BLaER1 (cell line): ENCODE measurements at regions not wholly inside any gene's neighbourhood (a gene's known extent, or its start where the extent isn't known, plus 50 kb on each side); places are given as distances from the start of the nearest gene placed in this dataset.

ENCODE experiments used
- H3K27ac ChIP-seq: shearing (Covaris generic); formaldehyde crosslinking; 2 replicates; pipeline ENCODE4 v1.8.1; 2022
- H3K27me3 ChIP-seq: shearing (Covaris generic); formaldehyde crosslinking; 2 replicates; pipeline ENCODE4 v1.8.1; 2022
- H3K36me3 ChIP-seq: shearing (Covaris generic); formaldehyde crosslinking; 2 replicates; pipeline ENCODE4 v1.8.1; 2022
- H3K4me1 ChIP-seq: shearing (Covaris generic); formaldehyde crosslinking; 2 replicates; pipeline ENCODE4 v1.8.1; 2022
- H3K4me2 ChIP-seq: shearing (Covaris generic); formaldehyde crosslinking; 2 replicates; pipeline ENCODE4 v1.8.1; 2022
- H3K4me3 ChIP-seq: shearing (Covaris generic); formaldehyde crosslinking; 2 replicates; pipeline ENCODE4 v1.8.1; 2022
- H3K9ac ChIP-seq: shearing (Covaris generic); formaldehyde crosslinking; 2 replicates; pipeline ENCODE4 v1.8.1; 2022
- H3K9me3 ChIP-seq: shearing (Covaris generic); formaldehyde crosslinking; 2 replicates; pipeline ENCODE4 v1.8.1; 2022
- H4K20me1 ChIP-seq: shearing (Covaris generic); formaldehyde crosslinking; 2 replicates; pipeline ENCODE4 v1.8.1; 2022
- Cebpa-rat ChIP-seq: shearing (Covaris generic); IDR thresholded peaks from 2 replicates; pipeline ENCODE4 v1.8.1; 2022

DNA sequence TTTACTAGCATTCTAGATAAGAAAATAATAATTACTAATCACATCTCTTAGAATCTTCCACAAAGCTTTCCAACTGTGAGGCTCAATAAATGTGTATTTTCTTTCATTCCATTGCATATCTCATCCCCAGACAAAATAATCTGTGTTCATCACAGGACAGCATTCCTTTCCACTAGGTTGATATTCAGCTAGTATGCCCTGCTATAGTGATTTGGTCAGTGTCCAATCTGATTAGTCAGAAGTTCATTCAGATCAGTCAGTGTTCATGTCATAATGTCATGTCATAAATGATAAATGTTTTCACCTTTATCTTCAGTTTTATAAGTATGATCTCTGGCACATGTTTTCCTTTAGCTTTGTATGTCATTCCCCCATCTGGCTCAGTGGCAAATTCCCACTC is 611.4 kb downstream of the KCTD8 start:
- Histone ChIP-seq H3K9me3 (no peaks in the 10 kb centered on the region), H3K4me3 (no peak overlapping the region), H3K27ac (no peak overlapping the region), H4K20me1 (no peaks in the 10 kb centered on the region), H3K4me2 (no peak overlapping the region), H3K27me3 (no peaks in the 10 kb centered on the region), H3K4me1 (no peaks in the 10 kb centered on the region), H3K36me3 (no peaks in the 10 kb centered on the region), H3K9ac (no peak overlapping the region)
- no peak for TF ChIP-seq Cebpa-rat

DNA sequence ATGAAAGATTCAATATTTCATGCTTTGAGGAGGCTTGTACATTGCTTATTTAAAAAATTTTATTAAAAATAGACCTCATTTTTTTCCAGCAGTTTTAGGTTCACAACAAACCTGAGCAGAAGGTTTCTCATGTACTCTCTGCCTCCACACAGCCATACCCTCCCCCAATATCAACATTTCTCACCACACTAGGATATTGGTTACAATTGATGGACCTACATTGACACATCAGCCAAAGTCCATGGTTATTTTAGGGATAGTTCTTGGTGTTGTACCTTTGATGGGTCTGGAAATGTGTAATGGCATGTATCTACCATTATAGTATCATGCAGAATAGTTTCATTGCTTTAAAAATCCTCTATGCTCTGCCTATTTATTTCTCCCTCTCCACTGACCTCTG is 611.0 kb downstream of the KCTD8 start:
- TF ChIP-seq Cebpa-rat: no peak
- Histone ChIP-seq H3K27me3 (no peaks in the 10 kb centered on the region), H3K4me2 (no peak overlapping the region)

DNA sequence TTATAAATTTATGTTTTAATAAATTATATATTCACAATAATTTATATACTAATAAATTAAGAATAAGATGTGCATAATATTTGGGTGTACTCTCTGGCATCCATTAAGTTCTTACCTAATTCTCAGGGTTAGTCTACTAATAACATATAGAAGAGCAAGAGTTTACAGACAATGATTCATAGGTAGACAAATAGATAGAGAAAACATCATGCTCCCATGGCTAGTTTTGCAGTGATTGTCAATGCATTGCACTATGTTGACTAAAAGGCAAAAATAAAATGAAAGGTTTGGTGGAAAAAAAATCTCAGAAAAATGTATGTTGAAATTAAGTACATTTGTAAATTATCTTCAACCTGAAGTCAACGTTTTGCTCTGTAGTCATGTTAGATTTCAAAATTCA is 606.0 kb downstream of the KCTD8 start:
- no peaks in the 10 kb centered on the region for H3K27me3 ChIP-seq
- no peaks in the 10 kb centered on the region for H3K4me1 ChIP-seq
- no peak overlapping the region for H3K9ac ChIP-seq
- H3K27ac ChIP-seq: no peak overlapping the region
- H3K4me3 ChIP-seq: no peak overlapping the region
- no peak overlapping the region for H3K4me2 ChIP-seq
- no peaks in the 10 kb centered on the region for H3K36me3 ChIP-seq
- peaks cover 7% of the 10 kb centered on the region; the same call in 1 of the 2 replicates for H3K9me3 ChIP-seq
- no peaks in the 10 kb centered on the region for H4K20me1 ChIP-seq
- TF ChIP-seq Cebpa-rat: no peak

More for the DNA sequence above, 611.0 kb downstream of the KCTD8 start:
- Histone ChIP-seq H3K4me3 (no peak overlapping the region), H4K20me1 (no peaks in the 10 kb centered on the region), H3K27ac (no peak overlapping the region), H3K4me1 (no peaks in the 10 kb centered on the region), H3K9ac (no peak overlapping the region), H3K36me3 (no peaks in the 10 kb centered on the region), H3K9me3 (no peaks in the 10 kb centered on the region)

DNA sequence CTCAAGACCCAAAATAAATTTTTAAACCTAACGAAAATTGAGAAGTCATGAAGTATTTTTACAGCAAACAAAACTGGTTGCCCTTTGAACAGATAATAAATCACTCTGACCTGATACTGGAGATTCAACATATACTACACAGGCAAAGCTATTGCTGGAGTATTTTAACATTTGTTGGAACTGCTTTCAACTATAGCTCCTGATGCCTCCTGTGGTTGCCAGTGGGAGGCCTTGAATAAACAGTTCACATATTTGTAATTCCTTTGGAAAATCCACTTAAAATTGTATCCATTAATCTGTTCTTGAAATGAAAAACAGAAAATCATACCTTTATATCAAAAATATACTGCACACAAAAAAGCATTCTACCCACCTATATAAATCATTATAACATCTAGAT is 605.1 kb downstream of the KCTD8 start:
- Histone ChIP-seq H3K36me3 (no peaks in the 10 kb centered on the region), H3K4me3 (no peak overlapping the region), H3K4me2 (no peak overlapping the region), H3K27ac (no peak overlapping the region), H3K27me3 (no peaks in the 10 kb centered on the region), H3K9me3 (peaks cover 7% of the 10 kb centered on the region; the same call in 1 of the 2 replicates), H3K9ac (no peak overlapping the region), H4K20me1 (no peaks in the 10 kb centered on the region), H3K4me1 (no peaks in the 10 kb centered on the region)
- TF ChIP-seq Cebpa-rat: no peak

DNA sequence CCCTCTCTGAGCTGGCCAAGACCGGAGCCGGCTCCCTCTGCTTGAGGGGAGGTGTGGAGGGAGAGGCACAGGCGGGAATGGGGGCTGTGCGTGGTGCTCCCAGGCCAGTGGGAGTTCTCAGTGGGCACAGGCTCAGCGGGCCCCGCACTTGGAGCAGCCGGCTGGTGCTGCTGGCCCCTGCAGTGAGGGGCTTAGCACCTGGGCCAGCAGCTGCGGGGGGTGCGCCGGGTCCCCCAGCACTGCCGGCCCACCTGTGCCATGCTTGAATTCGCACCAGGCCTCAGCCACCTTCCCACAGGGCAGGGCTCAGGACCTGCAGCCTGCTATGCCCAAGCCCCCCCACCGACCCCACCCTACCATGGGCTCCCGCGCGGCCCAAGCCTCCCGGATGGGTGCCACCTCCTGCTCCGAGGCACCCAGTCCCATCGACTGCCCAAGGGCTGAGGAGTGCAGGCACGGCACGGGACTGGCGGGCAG is 602.5 kb downstream of the KCTD8 start:
- Histone ChIP-seq H3K27me3 (no peaks in the 10 kb centered on the region), H4K20me1 (no peaks in the 10 kb centered on the region), H3K9ac (no peak overlapping the region), H3K4me3 (no peak overlapping the region), H3K4me2 (no peak overlapping the region), H3K27ac (no peak overlapping the region), H3K9me3 (peaks cover 7% of the 10 kb centered on the region; the same call in 1 of the 2 replicates), H3K36me3 (no peaks in the 10 kb centered on the region), H3K4me1 (no peaks in the 10 kb centered on the region)
- no peak for TF ChIP-seq Cebpa-rat

DNA sequence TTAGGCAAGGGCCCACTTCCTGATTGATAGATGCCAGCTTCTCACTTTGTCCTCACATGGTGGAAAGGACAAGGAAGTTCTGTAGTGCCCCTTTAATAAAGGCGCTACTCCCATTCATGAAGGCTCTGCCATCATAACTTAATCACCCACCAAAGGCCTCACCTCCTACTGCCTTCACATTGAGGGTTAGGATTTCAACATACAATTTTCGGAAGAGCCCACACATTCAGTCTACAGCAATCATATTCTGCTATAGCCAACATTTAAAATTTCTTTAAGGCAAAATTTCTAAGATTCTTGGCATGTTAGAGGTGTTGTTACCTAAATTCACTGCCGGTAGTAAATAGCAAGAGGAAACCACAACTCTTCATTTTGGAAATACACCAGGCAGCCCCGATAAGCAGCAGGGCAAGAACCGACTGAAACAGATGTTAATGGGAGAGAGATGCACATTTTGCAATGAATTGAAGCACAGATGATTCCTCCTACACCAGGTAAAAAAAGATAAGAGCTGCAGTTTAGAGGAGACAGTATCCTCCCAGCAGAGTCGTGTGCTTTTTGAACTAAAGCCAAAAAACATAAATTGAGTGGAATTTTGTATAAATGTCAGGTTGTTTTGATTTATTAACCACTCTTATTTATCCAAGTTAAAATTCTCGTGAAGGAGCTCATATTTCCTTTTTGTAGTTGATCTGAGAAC is 594.9 kb downstream of the KCTD8 start:
- Histone ChIP-seq H3K36me3 (no peaks in the 10 kb centered on the region), H3K4me1 (no peaks in the 10 kb centered on the region), H3K27ac (no peak overlapping the region), H4K20me1 (no peaks in the 10 kb centered on the region), H3K27me3 (no peaks in the 10 kb centered on the region), H3K9me3 (no peaks in the 10 kb centered on the region), H3K4me2 (no peak overlapping the region), H3K4me3 (no peak overlapping the region), H3K9ac (no peak overlapping the region)
- TF ChIP-seq Cebpa-rat: no peak

DNA sequence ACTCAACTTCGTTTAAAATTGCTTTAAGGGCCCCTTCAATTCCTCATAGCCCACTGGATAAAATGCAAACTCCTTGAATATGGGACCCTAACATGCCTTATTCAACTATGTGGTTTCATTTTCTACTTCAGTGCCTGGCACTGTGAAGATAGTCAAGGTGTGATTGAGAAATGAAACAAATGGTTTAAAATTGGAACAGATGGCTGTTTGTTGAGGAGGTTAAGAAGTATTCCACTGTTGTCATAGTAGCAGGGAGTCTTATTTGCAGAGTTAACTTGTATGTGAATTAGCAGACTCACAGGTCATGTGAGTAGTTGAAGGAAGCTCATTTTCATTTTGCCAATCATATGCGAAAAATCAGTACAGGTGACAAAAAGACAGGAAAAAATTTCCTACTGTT is 593.3 kb downstream of the KCTD8 start:
- H3K9ac ChIP-seq: no peak overlapping the region
- TF ChIP-seq Cebpa-rat: no peak
- no peaks in the 10 kb centered on the region for H3K9me3 ChIP-seq
- no peak overlapping the region for H3K4me3 ChIP-seq
- no peak overlapping the region for H3K4me2 ChIP-seq
- H3K27ac ChIP-seq: no peak overlapping the region
- H4K20me1 ChIP-seq: no peaks in the 10 kb centered on the region
- no peaks in the 10 kb centered on the region for H3K4me1 ChIP-seq
- no peaks in the 10 kb centered on the region for H3K36me3 ChIP-seq
- H3K27me3 ChIP-seq: no peaks in the 10 kb centered on the region

DNA sequence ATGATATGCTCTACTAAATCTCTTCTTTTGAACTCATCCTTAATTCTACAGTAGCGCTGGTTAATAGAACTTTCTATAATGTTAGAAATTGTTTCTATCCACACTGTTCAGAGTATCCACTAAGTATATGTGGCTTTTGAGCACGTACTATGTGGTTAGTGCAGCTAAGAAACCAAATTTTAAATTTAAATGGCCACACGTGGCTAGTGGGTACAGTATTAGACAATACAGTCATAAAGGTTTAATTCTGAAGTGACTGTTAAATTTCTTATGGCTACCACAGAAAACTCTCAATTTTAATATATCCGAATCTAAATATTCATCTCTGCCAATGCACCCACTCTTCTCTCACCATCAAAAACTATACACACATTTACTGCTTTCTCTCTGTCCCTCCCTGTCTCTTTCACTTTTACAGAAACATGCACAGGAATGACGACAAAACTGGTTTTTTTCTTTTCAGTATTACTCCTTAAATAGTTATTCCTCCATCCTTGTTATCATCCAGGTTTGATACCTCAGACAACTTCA is 583.9 kb downstream of the KCTD8 start:
- Histone ChIP-seq H3K4me2 (no peak overlapping the region), H3K27ac (no peak overlapping the region), H3K9me3 (no peaks in the 10 kb centered on the region), H3K36me3 (no peaks in the 10 kb centered on the region), H3K4me1 (no peaks in the 10 kb centered on the region), H4K20me1 (no peaks in the 10 kb centered on the region), H3K27me3 (no peaks in the 10 kb centered on the region), H3K9ac (no peak overlapping the region), H3K4me3 (no peak overlapping the region)
- TF ChIP-seq Cebpa-rat: no peak

DNA sequence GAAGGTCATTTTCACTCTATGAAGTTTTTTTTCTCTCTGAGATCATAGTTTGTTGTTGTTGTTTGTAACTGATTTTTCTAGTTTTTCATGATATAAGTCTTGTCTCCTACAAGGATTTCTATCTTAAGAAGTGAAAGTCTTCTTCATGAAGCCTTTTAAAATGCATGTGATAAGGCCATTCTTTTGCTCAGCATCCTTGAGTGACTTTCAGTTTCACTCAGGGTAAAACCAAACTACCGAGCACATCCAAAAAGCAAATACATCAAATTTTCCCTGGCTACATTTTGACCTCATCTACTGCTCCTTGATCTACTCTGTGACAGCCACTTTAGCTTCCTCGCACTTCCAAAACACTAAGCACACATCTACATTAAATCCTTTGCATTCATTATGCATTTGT is 580.7 kb downstream of the KCTD8 start:
- Histone ChIP-seq H3K9me3 (no peaks in the 10 kb centered on the region), H3K9ac (no peak overlapping the region), H3K4me2 (no peak overlapping the region), H3K4me1 (no peaks in the 10 kb centered on the region), H4K20me1 (no peaks in the 10 kb centered on the region), H3K4me3 (no peak overlapping the region), H3K27ac (no peak overlapping the region), H3K27me3 (no peaks in the 10 kb centered on the region), H3K36me3 (no peaks in the 10 kb centered on the region)
- no peak for TF ChIP-seq Cebpa-rat

DNA sequence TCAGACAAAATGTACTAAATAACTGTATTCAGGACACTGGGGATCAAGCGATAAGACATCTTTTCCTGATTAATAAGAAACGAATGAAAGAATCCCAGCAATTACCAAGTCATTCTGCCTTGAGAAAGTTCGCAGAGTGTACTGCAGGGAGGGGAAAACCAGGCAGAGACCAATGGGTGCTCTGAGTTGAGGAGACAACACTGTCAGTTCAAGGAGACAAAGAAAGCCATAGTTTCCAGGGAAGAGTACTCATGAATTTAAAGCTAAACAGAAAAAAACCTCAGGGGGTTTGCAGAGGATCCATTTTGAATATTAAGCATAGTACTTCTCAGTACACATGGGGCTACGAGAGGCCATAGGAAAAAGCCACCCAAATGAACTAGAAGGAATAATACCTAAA is 573.0 kb downstream of the KCTD8 start:
- Histone ChIP-seq H3K36me3 (no peaks in the 10 kb centered on the region), H3K4me3 (no peak overlapping the region), H3K27ac (no peak overlapping the region), H3K9ac (no peak overlapping the region), H3K4me2 (no peak overlapping the region), H3K9me3 (no peaks in the 10 kb centered on the region), H4K20me1 (no peaks in the 10 kb centered on the region), H3K27me3 (no peaks in the 10 kb centered on the region), H3K4me1 (no peaks in the 10 kb centered on the region)
- no peak for TF ChIP-seq Cebpa-rat
